Central memory CD8-positive, alpha-beta T cell (primary cell): ENCODE measurements at regions not wholly inside any gene's neighbourhood (a gene's known extent, or its start where the extent isn't known, plus 50 kb on each side); places are given as distances from the start of the nearest gene placed in this dataset.
A peak's percentile ranks its signal among the peaks of the same experiment; 100 is the strongest.

Source experiments
- ATAC-seq: fragments of 150-1000 bp; cut with Tn5 transposase; replicated peaks from 2 replicates; pipeline ENCODE4 v1.10.0; 2022; ENCODE audit warnings: mild to moderate bottlenecking, moderate FRiP score, moderate number of reproducible peaks; ENCODE audit not compliant: poor library complexity, severe bottlenecking; ENCODE audit errors: extremely low read depth
- DNase-seq, 2 donors: peaks; one replicate each; pipeline ENCODE4 v3.0.0; 2021; ENCODE audit warnings: low spot score in 2 of 2
- H3K27ac Mint-ChIP-seq: one replicate; pipeline ENCODE4 v1.8.0; 2022; ENCODE audit warnings: low read depth, mild to moderate bottlenecking, moderate library complexity, mixed read lengths
- H3K27me3 Mint-ChIP-seq: one replicate; pipeline ENCODE4 v1.8.0; 2022; ENCODE audit warnings: mixed read lengths
- H3K36me3 Mint-ChIP-seq: one replicate; pipeline ENCODE4 v1.8.0; 2022; ENCODE audit warnings: mild to moderate bottlenecking, moderate library complexity, mixed read lengths; ENCODE audit not compliant: insufficient read depth
- H3K4me1 Mint-ChIP-seq: one replicate; pipeline ENCODE4 v1.8.0; 2022; ENCODE audit warnings: mixed read lengths
- H3K4me3 Mint-ChIP-seq: one replicate; pipeline ENCODE4 v1.8.0; 2022; ENCODE audit warnings: mild to moderate bottlenecking, moderate library complexity, mixed read lengths
- H3K9me3 Mint-ChIP-seq: one replicate; pipeline ENCODE4 v1.8.0; 2022; ENCODE audit warnings: mixed read lengths

DNA sequence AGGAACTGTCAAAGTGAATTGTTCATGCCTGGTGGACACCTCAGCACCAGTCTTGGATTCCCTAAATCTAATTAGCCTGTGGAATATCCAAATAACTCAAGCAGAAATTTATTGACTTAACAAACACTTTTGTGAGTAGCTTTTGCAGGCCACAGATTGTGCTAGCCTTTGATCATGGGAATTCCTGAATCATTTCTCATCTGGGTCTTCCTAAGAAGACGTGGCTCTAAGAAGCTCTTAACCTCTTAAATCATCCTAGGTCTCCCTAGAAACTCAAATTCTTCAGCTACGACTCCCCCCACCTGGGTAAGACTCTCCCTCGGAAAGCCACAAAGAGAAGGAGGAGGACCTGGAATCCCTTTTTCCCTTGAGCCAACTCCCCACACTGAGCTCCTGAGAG is 53.8 kb upstream of the PSEN2 start:
- Mint-ChIP-seq H3K27me3 (no peaks in the 10 kb centered on the region), H3K36me3 (no peaks in the 10 kb centered on the region), H3K4me1 (no peaks in the 10 kb centered on the region), H3K27ac (no peak overlapping the region), H3K4me3 (no peak overlapping the region), H3K9me3 (no peaks in the 10 kb centered on the region)
- DNase-seq (no peak), ATAC-seq (no peak)

DNA sequence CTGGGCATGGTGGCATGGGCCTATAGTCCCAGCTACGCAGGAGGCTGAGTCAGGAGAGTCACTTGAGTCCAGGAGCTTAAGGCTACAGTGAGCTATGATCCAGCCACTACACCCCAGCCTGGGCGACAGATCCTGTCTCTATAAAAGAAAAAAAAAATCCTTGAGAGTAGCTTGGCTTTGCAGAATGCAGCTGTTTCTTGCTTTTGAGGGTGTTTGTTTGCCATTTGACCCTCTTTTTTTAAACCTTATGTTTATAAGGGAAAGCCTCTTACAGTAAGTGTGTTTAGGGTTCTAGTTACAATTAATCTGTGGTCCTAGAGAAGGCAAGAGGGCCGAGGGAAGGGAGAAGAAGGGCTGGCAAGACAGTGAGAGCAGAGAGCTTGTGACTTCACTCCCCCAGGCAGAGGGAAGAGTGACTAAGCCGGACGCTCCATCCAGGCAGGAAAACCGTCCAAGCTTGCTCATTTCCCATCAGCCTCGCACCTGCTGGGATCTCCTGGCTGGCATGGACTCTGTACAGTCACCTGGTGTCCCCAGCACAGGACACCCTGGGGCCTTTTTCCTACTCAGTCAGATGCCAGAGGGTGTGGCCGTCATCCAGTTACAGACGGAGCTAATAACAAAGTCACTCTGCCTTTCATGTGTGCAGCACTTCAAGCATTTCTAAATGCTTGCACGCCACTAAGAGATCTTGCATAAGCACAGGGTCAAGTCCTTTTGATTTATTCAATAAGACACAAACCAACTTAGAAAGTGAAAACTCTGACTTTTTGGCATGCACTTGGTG is 55.5 kb upstream of the PSEN2 start:
- no peak overlapping the region for H3K27ac Mint-ChIP-seq
- no peak for ATAC-seq
- H3K4me3 Mint-ChIP-seq = no peak overlapping the region
- no peaks in the 10 kb centered on the region for H3K9me3 Mint-ChIP-seq
- no peaks in the 10 kb centered on the region for H3K4me1 Mint-ChIP-seq
- no peaks in the 10 kb centered on the region for H3K27me3 Mint-ChIP-seq
- H3K36me3 Mint-ChIP-seq = no peaks in the 10 kb centered on the region
- no peak for DNase-seq

GRCh38 chr1:226813671-226814591 is 56.5 kb upstream of the PSEN2 start:
- Mint-ChIP-seq H3K4me3 (no peak overlapping the region), H3K27ac (no peak overlapping the region), H3K4me1 (no peaks in the 10 kb centered on the region), H3K9me3 (no peaks in the 10 kb centered on the region), H3K36me3 (no peaks in the 10 kb centered on the region), H3K27me3 (no peaks in the 10 kb centered on the region)
- DNase-seq (no peak), ATAC-seq (no peak)

GRCh38 chr1:226810681-226811080 is 59.7 kb upstream of the PSEN2 start:
- no peak for DNase-seq
- Mint-ChIP-seq H3K4me3 (no peak overlapping the region), H3K4me1 (no peaks in the 10 kb centered on the region), H3K9me3 (no peaks in the 10 kb centered on the region), H3K27me3 (no peaks in the 10 kb centered on the region), H3K36me3 (no peaks in the 10 kb centered on the region), H3K27ac (no peak overlapping the region)
- no peak for ATAC-seq

DNA sequence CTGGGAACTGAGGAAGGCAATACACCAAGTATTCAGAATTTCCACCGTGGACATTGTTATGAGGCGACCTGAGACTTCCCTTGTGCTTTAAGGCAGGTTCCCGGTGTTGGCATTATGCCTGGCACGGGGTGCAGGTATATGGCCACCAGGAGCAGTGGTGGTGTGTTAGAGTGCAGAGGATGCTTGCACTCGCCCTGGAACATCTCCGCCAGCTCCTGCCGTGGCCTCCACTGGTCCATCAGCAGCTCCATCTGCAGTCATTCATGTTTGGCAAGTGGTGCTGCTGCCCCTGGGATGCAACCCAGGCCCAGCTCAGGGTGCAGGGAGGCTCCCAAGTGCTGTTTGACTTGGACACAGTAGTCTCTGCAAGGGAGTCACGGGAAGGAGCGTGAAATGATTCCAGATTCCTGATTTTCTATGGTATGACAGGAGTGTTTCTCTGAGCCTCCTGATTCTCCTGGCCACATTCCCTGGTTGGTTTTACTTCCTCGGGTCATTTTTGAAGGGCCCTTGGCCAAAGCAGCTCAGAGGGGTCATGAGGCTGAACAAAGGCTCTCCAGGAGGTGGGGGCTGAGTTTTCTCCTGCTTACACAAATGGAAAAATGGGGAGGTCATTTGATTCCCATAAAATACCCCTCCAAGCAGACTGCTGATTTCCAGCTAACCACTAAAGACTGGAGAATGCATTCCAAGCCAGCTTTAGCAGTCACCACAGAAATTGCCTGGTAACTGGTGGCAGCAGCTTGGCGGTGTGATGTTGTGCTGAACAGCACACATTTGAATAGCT is 60.4 kb upstream of the PSEN2 start:
- DNase-seq (no peak), ATAC-seq (no peak)
- H3K4me3 Mint-ChIP-seq = no peak overlapping the region
- no peaks in the 10 kb centered on the region for H3K9me3 Mint-ChIP-seq
- no peaks in the 10 kb centered on the region for H3K27me3 Mint-ChIP-seq
- H3K36me3 Mint-ChIP-seq = no peaks in the 10 kb centered on the region
- no peaks in the 10 kb centered on the region for H3K4me1 Mint-ChIP-seq
- no peak overlapping the region for H3K27ac Mint-ChIP-seq

GRCh38 chr1:226808501-226808900 is 61.9 kb upstream of the PSEN2 start:
- Mint-ChIP-seq H3K27ac (no peak overlapping the region), H3K27me3 (no peaks in the 10 kb centered on the region)

GRCh38 chr1:226806988-226807387 is 63.4 kb upstream of the PSEN2 start:
- peak overlapping the region; percentile 36 for H3K27ac Mint-ChIP-seq
- no peak for ATAC-seq
- no peak overlapping the region for H3K4me3 Mint-ChIP-seq
- H3K27me3 Mint-ChIP-seq = no peaks in the 10 kb centered on the region
- H3K9me3 Mint-ChIP-seq = no peaks in the 10 kb centered on the region
- no peaks in the 10 kb centered on the region for H3K4me1 Mint-ChIP-seq
- H3K36me3 Mint-ChIP-seq = no peaks in the 10 kb centered on the region
- no peak for DNase-seq

More at GRCh38 chr1:226808501-226808900, 61.9 kb upstream of the PSEN2 start:
- H3K4me3 Mint-ChIP-seq = no peak overlapping the region
- H3K36me3 Mint-ChIP-seq = no peaks in the 10 kb centered on the region
- H3K4me1 Mint-ChIP-seq = no peaks in the 10 kb centered on the region
- ATAC-seq = no peak
- DNase-seq = no peak
- no peaks in the 10 kb centered on the region for H3K9me3 Mint-ChIP-seq

GRCh38 chr1:226804907-226805759 is 65.3 kb upstream of the PSEN2 start:
- Mint-ChIP-seq H3K36me3 (peaks cover 1% of the 10 kb centered on the region), H3K27ac (no peak overlapping the region), H3K4me1 (peaks cover 2% of the 10 kb centered on the region), H3K27me3 (no peaks in the 10 kb centered on the region), H3K4me3 (no peak overlapping the region), H3K9me3 (no peaks in the 10 kb centered on the region)
- DNase-seq = no peak
- no peak for ATAC-seq

- DNase-seq = no peak
- no peak for ATAC-seq
- Mint-ChIP-seq H3K36me3 (peaks cover 3% of the 10 kb centered on the region), H3K9me3 (no peaks in the 10 kb centered on the region), H3K4me3 (no peak overlapping the region), H3K27me3 (no peaks in the 10 kb centered on the region), H3K27ac (no peak overlapping the region), H3K4me1 (peaks cover 27% of the 10 kb centered on the region)
Observed at GRCh38 chr1:226800763-226801380, 61.8 kb upstream of the ITPKB start.

DNA sequence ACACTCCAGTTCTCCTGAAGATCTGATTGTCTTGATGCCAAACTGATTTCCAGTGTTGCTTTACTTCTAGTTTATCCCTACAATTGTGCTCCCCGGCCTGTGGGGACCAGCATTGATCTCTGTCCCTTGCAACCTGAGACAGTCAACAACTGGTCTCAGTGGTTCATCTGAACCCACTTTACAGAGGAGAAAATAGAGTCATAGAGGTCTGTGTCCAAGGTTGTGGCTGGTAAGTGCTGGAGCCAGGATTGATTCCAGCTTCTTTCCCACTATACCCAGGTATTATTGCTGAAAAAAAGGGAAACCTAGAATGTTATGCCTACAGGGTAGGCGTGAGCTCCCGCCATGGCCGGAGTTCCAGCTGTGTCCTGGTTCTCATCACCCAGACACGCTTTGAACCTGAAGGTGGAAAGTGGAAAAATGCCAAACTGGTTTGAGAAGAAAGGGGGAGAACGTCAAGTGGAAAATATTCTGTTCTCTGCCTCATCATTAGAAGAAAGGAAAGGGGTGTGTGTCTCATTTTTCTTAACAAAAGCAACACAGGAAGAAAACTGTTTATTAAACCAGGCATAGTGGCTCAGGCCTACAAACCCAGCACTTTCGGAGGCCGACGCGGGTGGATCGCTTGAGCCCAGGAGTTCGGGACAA is 60.7 kb upstream of the ITPKB start:
- H3K4me3 Mint-ChIP-seq = no peak overlapping the region
- H3K27me3 Mint-ChIP-seq = no peaks in the 10 kb centered on the region
- peaks cover 3% of the 10 kb centered on the region for H3K36me3 Mint-ChIP-seq
- ATAC-seq (no peak), DNase-seq (no peak)
- H3K4me1 Mint-ChIP-seq = peaks cover 27% of the 10 kb centered on the region
- H3K27ac Mint-ChIP-seq = peak overlapping the region; percentile 95
- H3K9me3 Mint-ChIP-seq = no peaks in the 10 kb centered on the region
